SU-DHL-6 (cell line): ENCODE measurements at regions not wholly inside any gene's neighbourhood (a gene's known extent, or its start where the extent isn't known, plus 50 kb on each side); places are given as distances from the start of the nearest gene placed in this dataset.

Experiments used
- H2AFZ ChIP-seq: fragments of 200-600 bp; sonication (generic); 2 replicates; pipeline ENCODE4 v1.6.1; 2014; ENCODE audit warnings: low read depth, mild to moderate bottlenecking, moderate library complexity, mixed read lengths, antibody characterized with exemption, low read length; ENCODE audit not compliant: severe bottlenecking
- H3F3A ChIP-seq: fragments of 200-600 bp; shearing (Covaris generic); 2 replicates; pipeline ENCODE4 v1.6.0; 2016; ENCODE audit warnings: antibody characterized with exemption, mild to moderate bottlenecking; ENCODE audit not compliant: insufficient read depth
- H3K27ac ChIP-seq: fragments of 200-600 bp; sonication (generic); 2 replicates; pipeline ENCODE4 v1.5.1; 2016; ENCODE audit warnings: low read depth, mild to moderate bottlenecking, low read length, moderate library complexity, mixed read lengths
- H3K27me3 ChIP-seq: fragments of 200-600 bp; sonication (generic), shearing (Covaris generic); 2 replicates; pipeline ENCODE4 v1.6.0; 2014; ENCODE audit warnings: mild to moderate bottlenecking, low read length
- H3K36me3 ChIP-seq: fragments of 200-600 bp; sonication (generic); 2 replicates; pipeline ENCODE4 v1.6.1; 2014; ENCODE audit warnings: mild to moderate bottlenecking, low read length, mixed read lengths
- H3K4me2 ChIP-seq: fragments of 300-600, 200-600 bp; shearing (Covaris generic), sonication (generic); 2 replicates; pipeline ENCODE4 v1.6.0; 2014; ENCODE audit warnings: low read length, low read depth, mild to moderate bottlenecking; ENCODE audit not compliant: poor library complexity, severe bottlenecking
- H3K4me3 ChIP-seq: fragments of 200-600 bp; sonication (generic); 2 replicates; pipeline ENCODE4 v1.5.1; 2014; ENCODE audit warnings: antibody characterized with exemption, low read length, mild to moderate bottlenecking, mixed read lengths; ENCODE audit not compliant: insufficient read depth, poor library complexity, severe bottlenecking
- H3K79me2 ChIP-seq: fragments of 200-600 bp; sonication (generic); 2 replicates; pipeline ENCODE4 v1.6.1; 2014; ENCODE audit warnings: mild to moderate bottlenecking, low read length, moderate library complexity; ENCODE audit not compliant: insufficient read depth
- H3K9ac ChIP-seq: fragments of 200-600 bp; sonication (generic); 2 replicates; pipeline ENCODE4 v1.7.0; 2014; ENCODE audit warnings: mild to moderate bottlenecking, low read length
- H3K9me2 ChIP-seq: fragments of 200-600 bp; sonication (generic); replicated peaks from 2 replicates; pipeline ENCODE4 v1.6.1; 2014; ENCODE audit warnings: low read length; ENCODE audit not compliant: insufficient read depth
- H3K9me3 ChIP-seq: fragments of 200-600 bp; sonication (generic); 2 replicates; pipeline ENCODE4 v1.6.1; 2014; ENCODE audit warnings: low read length, mixed read lengths; ENCODE audit not compliant: insufficient read depth
- H4K20me1 ChIP-seq: fragments of 200-600 bp; sonication (generic); 2 replicates; pipeline ENCODE4 v1.6.1; 2014; ENCODE audit warnings: low read depth, mild to moderate bottlenecking, antibody characterized with exemption, low read length, moderate library complexity, mixed read lengths
- CTCF ChIP-seq: fragments of 200-600 bp; sonication (generic); IDR thresholded peaks from one replicate; pipeline ENCODE4 v1.5.1; 2017; ENCODE audit warnings: antibody characterized with exemption, mild to moderate bottlenecking, low read length, moderate library complexity; ENCODE audit not compliant: insufficient read depth, poor library complexity, severe bottlenecking
- EZH2phosphoT487 ChIP-seq: fragments of 200-600 bp; sonication (generic), shearing (Covaris generic); conservative IDR thresholded peaks from 2 replicates; pipeline ENCODE4 v1.6.1; 2018; ENCODE audit warnings: mild to moderate bottlenecking, antibody characterized with exemption, low read length, moderate library complexity, mixed read lengths

- no peaks in the 10 kb centered on the region for H3K9me2 ChIP-seq
- H3K4me2 ChIP-seq, result no peak overlapping the region
- no peaks in the 10 kb centered on the region for H4K20me1 ChIP-seq
- H3K27ac ChIP-seq, result no peak overlapping the region
- no peak overlapping the region for H2AFZ ChIP-seq
- H3K79me2 ChIP-seq, result no peaks in the 10 kb centered on the region
- no peak overlapping the region for H3K9ac ChIP-seq
- TF ChIP-seq CTCF (no peak), EZH2phosphoT487 (no peak)
- no peak overlapping the region for H3K4me3 ChIP-seq
- no peaks in the 10 kb centered on the region for H3F3A ChIP-seq
- H3K27me3 ChIP-seq, result no peaks in the 10 kb centered on the region
- H3K36me3 ChIP-seq, result no peaks in the 10 kb centered on the region
- no peaks in the 10 kb centered on the region for H3K9me3 ChIP-seq
Measured at GRCh38 chr15:81492969-81493645, 119.1 kb upstream of the TMC3 start.

- no peak overlapping the region for H3K9ac ChIP-seq
- H3K27me3 ChIP-seq, result no peaks in the 10 kb centered on the region
- no peaks in the 10 kb centered on the region for H3F3A ChIP-seq
- no peak overlapping the region for H2AFZ ChIP-seq
- H3K4me3 ChIP-seq, result no peak overlapping the region
- no peaks in the 10 kb centered on the region for H4K20me1 ChIP-seq
- no peaks in the 10 kb centered on the region for H3K79me2 ChIP-seq
- H3K4me2 ChIP-seq, result no peak overlapping the region
- no peaks in the 10 kb centered on the region for H3K9me3 ChIP-seq
- H3K27ac ChIP-seq, result no peak overlapping the region
- no peak for TF ChIP-seq CTCF
- no peak for TF ChIP-seq EZH2phosphoT487
- no peaks in the 10 kb centered on the region for H3K9me2 ChIP-seq
- no peaks in the 10 kb centered on the region for H3K36me3 ChIP-seq
Measured at GRCh38 chr15:81492331-81492968, 118.4 kb upstream of the TMC3 start.

- Histone ChIP-seq H3K4me3 (no peak overlapping the region), H3K27me3 (no peaks in the 10 kb centered on the region)
- no peak for TF ChIP-seq CTCF
- TF ChIP-seq EZH2phosphoT487, result no peak
Measured at GRCh38 chr15:81491414-81492096, 117.5 kb upstream of the TMC3 start.

More at GRCh38 chr15:81491414-81492096, 117.5 kb upstream of the TMC3 start:
- H3K27ac ChIP-seq, result no peak overlapping the region
- no peak overlapping the region for H3K9ac ChIP-seq
- no peaks in the 10 kb centered on the region for H3F3A ChIP-seq
- H3K9me3 ChIP-seq, result no peaks in the 10 kb centered on the region
- no peaks in the 10 kb centered on the region for H4K20me1 ChIP-seq
- H3K79me2 ChIP-seq, result no peaks in the 10 kb centered on the region
- no peak overlapping the region for H3K4me2 ChIP-seq
- no peaks in the 10 kb centered on the region for H3K9me2 ChIP-seq
- no peaks in the 10 kb centered on the region for H3K36me3 ChIP-seq
- H2AFZ ChIP-seq, result no peak overlapping the region
